ENCODE measurements at regions not wholly inside any gene's neighbourhood (a gene's known extent, or its start where the extent isn't known, plus 50 kb on each side); places are given as distances from the start of the nearest gene placed in this dataset.

GRCh38 chr10:113245286-113245685 is 295.2 kb downstream of the TCF7L2 start:
- in situ Hi-C loops (cut with HindIII; ENCODE audit: low sequenced_read_pairs), result no loop called here
- no peak for TF ChIP-seq CTCF (IDR thresholded peaks at IDR 0.05; ENCODE audit: low read depth, low read length, missing control alignments)

GRCh38 chr10:113247050-113247449 is 297.0 kb downstream of the TCF7L2 start:
- no peak overlapping the region for H3K4me3 ChIP-seq (ENCODE audit: low read depth, low read length)
- in situ Hi-C loops (cut with HindIII; ENCODE audit: low sequenced_read_pairs), result no loop called here
- TF ChIP-seq CTCF (IDR thresholded peaks at IDR 0.05; ENCODE audit: low read depth, low read length, missing control alignments), result no peak
- no peak for DNase-seq (ENCODE audit: low read depth)

More at GRCh38 chr10:113245286-113245685, 295.2 kb downstream of the TCF7L2 start:
- H3K4me3 ChIP-seq (ENCODE audit: low read depth, low read length), result no peak overlapping the region
- no peak for DNase-seq (ENCODE audit: low read depth)

GRCh38 chr10:113252650-113253618 is 299.9 kb upstream of the HABP2 start:
- in situ Hi-C loops (cut with HindIII; ENCODE audit: low sequenced_read_pairs), result no loop called here
- no peak overlapping the region for H3K4me3 ChIP-seq (ENCODE audit: low read depth, low read length)
- no peak for DNase-seq (ENCODE audit: low read depth)
- TF ChIP-seq CTCF (IDR thresholded peaks at IDR 0.05; ENCODE audit: low read depth, low read length, missing control alignments), result no peak

- in situ Hi-C loops (cut with HindIII; ENCODE audit: low sequenced_read_pairs), result no loop called here
- TF ChIP-seq CTCF (IDR thresholded peaks at IDR 0.05; ENCODE audit: low read depth, low read length, missing control alignments), result no peak
- DNase-seq (ENCODE audit: low read depth), result no peak
- H3K4me3 ChIP-seq (ENCODE audit: low read depth, low read length), result no peak overlapping the region
Measured at GRCh38 chr10:113259576-113260226, 293.2 kb upstream of the HABP2 start.

GRCh38 chr10:113261161-113261560 is 291.7 kb upstream of the HABP2 start:
- in situ Hi-C loops (cut with HindIII; ENCODE audit: low sequenced_read_pairs), result no loop called here
- no peak for DNase-seq (ENCODE audit: low read depth)
- no peak for TF ChIP-seq CTCF (IDR thresholded peaks at IDR 0.05; ENCODE audit: low read depth, low read length, missing control alignments)
- H3K4me3 ChIP-seq (ENCODE audit: low read depth, low read length), result no peak overlapping the region

GRCh38 chr10:113261611-113262091 is 291.2 kb upstream of the HABP2 start:
- in situ Hi-C loops (cut with HindIII; ENCODE audit: low sequenced_read_pairs), result no loop called here
- TF ChIP-seq CTCF (IDR thresholded peaks at IDR 0.05; ENCODE audit: low read depth, low read length, missing control alignments), result no peak
- no peak for DNase-seq (ENCODE audit: low read depth)
- H3K4me3 ChIP-seq (ENCODE audit: low read depth, low read length), result no peak overlapping the region

Data from astrocyte of the cerebellum (primary cell).